GM23338 (cell line): ENCODE measurements at regions not wholly inside any gene's neighbourhood (a gene's known extent, or its start where the extent isn't known, plus 50 kb on each side); places are given as distances from the start of the nearest gene placed in this dataset.

ENCODE experiments used
- ATAC-seq: fragments of 200-7000 bp; cut with Tn5 transposase; 3 replicates; pipeline ENCODE4 v1.9.1; 2020
- DNase-seq: peaks from one replicate; pipeline ENCODE4 v3.0.0-alpha.2; 2015; ENCODE audit warnings: low spot score
- H2AFZ ChIP-seq: fragments of 200-600 bp; sonication (generic); 2 replicates; pipeline ENCODE4 v1.8.0; 2016; ENCODE audit warnings: antibody characterized with exemption, mild to moderate bottlenecking, moderate library complexity
- H3F3A ChIP-seq: fragments of 200-600 bp; sonication (generic); replicated peaks from 2 replicates; pipeline ENCODE4 v1.8.0; 2017; ENCODE audit warnings: antibody characterized with exemption, mixed run types, low read depth
- H3K27ac ChIP-seq: fragments of 200-600 bp; sonication (generic); 2 replicates; pipeline ENCODE4 v1.6.1; 2016; ENCODE audit warnings: low read depth
- H3K27me3 ChIP-seq: fragments of 200-600 bp; sonication (generic); 2 replicates; pipeline ENCODE4 v1.8.0; 2016; ENCODE audit warnings: mild to moderate bottlenecking, mixed run types, moderate library complexity; ENCODE audit not compliant: insufficient read depth
- H3K36me3 ChIP-seq: fragments of 200-600 bp; sonication (generic); 2 replicates; pipeline ENCODE4 v1.8.0; 2016; ENCODE audit warnings: mild to moderate bottlenecking; ENCODE audit not compliant: insufficient read depth
- H3K4me1 ChIP-seq: fragments of 200-600 bp; sonication (generic); 2 replicates; pipeline ENCODE4 v1.8.0; 2016; ENCODE audit warnings: mild to moderate bottlenecking, moderate library complexity; ENCODE audit not compliant: insufficient read depth
- H3K4me2 ChIP-seq: fragments of 200-600 bp; sonication (generic); 2 replicates; pipeline ENCODE4 v1.7.1; 2017; ENCODE audit warnings: mixed run types
- H3K4me3 ChIP-seq: fragments of 200-600 bp; sonication (generic); 2 replicates; pipeline ENCODE4 v1.6.1; 2016; ENCODE audit warnings: mixed run types
- H3K79me2 ChIP-seq: fragments of 200-600 bp; sonication (generic); replicated peaks from 2 replicates; pipeline ENCODE4 v1.8.0; 2017; ENCODE audit warnings: mild to moderate bottlenecking; ENCODE audit not compliant: insufficient read depth
- H3K9me2 ChIP-seq: fragments of 200-600 bp; sonication (generic); 2 replicates; pipeline ENCODE4 v1.8.0; 2017; ENCODE audit not compliant: insufficient read depth
- H4K20me1 ChIP-seq: fragments of 200-600 bp; sonication (generic); replicated peaks from 2 replicates; pipeline ENCODE4 v1.8.0; 2017; ENCODE audit warnings: mild to moderate bottlenecking; ENCODE audit not compliant: insufficient read depth
- H3K27ac Mint-ChIP-seq: 2 replicates; pipeline ENCODE4 v1.8.0; 2020; ENCODE audit warnings: inconsistent platforms, mild to moderate bottlenecking, moderate library complexity, mixed read lengths
- H3K27me3 Mint-ChIP-seq: 3 replicates; pipeline ENCODE4 v1.8.0; 2022; ENCODE audit warnings: low read depth, mild to moderate bottlenecking, moderate library complexity, mixed read lengths, inconsistent platforms; ENCODE audit not compliant: insufficient read depth, poor library complexity
- H3K36me3 Mint-ChIP-seq: 3 replicates; pipeline ENCODE4 v1.8.0; 2021; ENCODE audit warnings: low read depth, mild to moderate bottlenecking, inconsistent platforms, moderate library complexity, mixed read lengths
- H3K4me1 Mint-ChIP-seq: 3 replicates; pipeline ENCODE4 v1.8.0; 2020; ENCODE audit warnings: mild to moderate bottlenecking, inconsistent platforms, mixed read lengths
- H3K4me3 Mint-ChIP-seq: 3 replicates; pipeline ENCODE4 v1.8.0; 2021; ENCODE audit warnings: moderate library complexity, mild to moderate bottlenecking, inconsistent platforms, mixed read lengths
- H3K9me3 Mint-ChIP-seq: 3 replicates; pipeline ENCODE4 v1.8.0; 2020; ENCODE audit warnings: moderate library complexity, mild to moderate bottlenecking, inconsistent platforms, mixed read lengths
- CREB1 ChIP-seq: fragments of 250-450 bp; sonication (Bioruptor Pico); IDR thresholded peaks from 2 replicates; pipeline ENCODE4 v1.5.0; 2020; ENCODE audit warnings: low read depth, mild to moderate bottlenecking, moderate library complexity
- CTCF ChIP-seq, 2 experiments: fragments of 200-600 bp in 1 of 2; sonication (generic) in 1 of 2; conservative IDR thresholded peaks; 2 replicates each; pipeline versions ENCODE4 v1.5.1 to v1.6.1; 2016 to 2017; ENCODE audit warnings: antibody characterized with exemption in 2 of 2, low read depth in 2 of 2, mild to moderate bottlenecking in 2 of 2, moderate library complexity in 1 of 2
- ETS1 ChIP-seq: IDR thresholded peaks from 2 replicates; pipeline ENCODE4 v1.6.1; 2016; ENCODE audit warnings: antibody characterized with exemption
- EZH2 ChIP-seq: fragments of 200-600 bp; sonication (generic); IDR thresholded peaks from one replicate; pipeline ENCODE4 v1.8.0; 2017; ENCODE audit warnings: antibody characterized with exemption, mild to moderate bottlenecking, low read depth; ENCODE audit not compliant: unreplicated experiment
- EZH2phosphoT487 ChIP-seq: fragments of 200-600 bp; sonication (generic); IDR thresholded peaks from one replicate; pipeline ENCODE4 v1.8.1; 2018; ENCODE audit warnings: antibody characterized with exemption; ENCODE audit not compliant: unreplicated experiment
- JUNB ChIP-seq: IDR thresholded peaks from one replicate; pipeline ENCODE4 v1.6.1; 2016; ENCODE audit warnings: antibody characterized with exemption; ENCODE audit not compliant: unreplicated experiment
- NANOG ChIP-seq: IDR thresholded peaks from 2 replicates; pipeline ENCODE4 v1.6.1; 2016; ENCODE audit warnings: antibody characterized with exemption, borderline replicate concordance
- POLR2AphosphoS5 ChIP-seq: IDR thresholded peaks from 2 replicates; pipeline ENCODE4 v1.6.1; 2016; ENCODE audit warnings: antibody characterized with exemption, low read depth
- REST ChIP-seq: IDR thresholded peaks from one replicate; pipeline ENCODE4 v1.6.1; 2018; ENCODE audit warnings: antibody characterized with exemption; ENCODE audit not compliant: unreplicated experiment
- STAT1 ChIP-seq: IDR thresholded peaks from one replicate; pipeline ENCODE4 v1.6.1; 2016; ENCODE audit warnings: antibody characterized with exemption; ENCODE audit not compliant: unreplicated experiment
- ZNF114 ChIP-seq: fragments of 250-450 bp; sonication (Bioruptor Pico); IDR thresholded peaks from 2 replicates; pipeline ENCODE4 v1.5.0; 2020; ENCODE audit warnings: mild to moderate bottlenecking, moderate library complexity
- ZNF331 ChIP-seq: fragments of 250-450 bp; sonication (Bioruptor Pico); IDR thresholded peaks from 2 replicates; pipeline ENCODE4 v1.5.0; 2020; ENCODE audit warnings: low read depth, mild to moderate bottlenecking, moderate library complexity
- ZNF462 ChIP-seq: fragments of 250-450 bp; sonication (Bioruptor Pico); IDR thresholded peaks from 2 replicates; pipeline ENCODE4 v1.5.0; 2020; ENCODE audit warnings: mild to moderate bottlenecking, moderate library complexity

- no peaks in the 10 kb centered on the region for H3K27me3 Mint-ChIP-seq
- Histone ChIP-seq H2AFZ (no peak overlapping the region), H3K27me3 (no peaks in the 10 kb centered on the region), H3F3A (no peaks in the 10 kb centered on the region), H3K4me1 (no peaks in the 10 kb centered on the region; the same call in 1 of the 2 replicates), H3K27ac (no peak overlapping the region), H3K9me2 (peaks cover 8% of the 10 kb centered on the region), H4K20me1 (no peaks in the 10 kb centered on the region), H3K79me2 (no peaks in the 10 kb centered on the region), H3K36me3 (no peaks in the 10 kb centered on the region), H3K4me2 (no peak overlapping the region), H3K4me3 (no peak overlapping the region)
- H3K4me3 Mint-ChIP-seq, result no peak overlapping the region
- H3K4me1 Mint-ChIP-seq, result peaks cover 7% of the 10 kb centered on the region; the same call in 2 of the 3 replicates
- no peaks in the 10 kb centered on the region for H3K36me3 Mint-ChIP-seq
- no peaks in the 10 kb centered on the region for H3K9me3 Mint-ChIP-seq
- no peak overlapping the region for H3K27ac Mint-ChIP-seq
- TF ChIP-seq CTCF (conservative IDR thresholded peaks at IDR 0.05; ENCODE audit: low read depth in 2 of 2) (no peak), ZNF114 (no peak), EZH2phosphoT487 (no peak), ETS1 (no peak), POLR2AphosphoS5 (no peak), CREB1 (CRISPR knock-in tag) (no peak), JUNB (no peak), STAT1 (no peak), NANOG (no peak), REST (no peak), ZNF462 (CRISPR knock-in tag) (no peak), ZNF331 (no peak), EZH2 (no peak)
- no peak for DNase-seq
- no peak for ATAC-seq
Measured at GRCh38 chr2:67289921-67290371, 107.2 kb upstream of the ETAA1 start.
